GM10266 (cell line): ENCODE measurements at regions not wholly inside any gene's neighbourhood (a gene's known extent, or its start where the extent isn't known, plus 50 kb on each side); places are given as distances from the start of the nearest gene placed in this dataset.
"Not testable (repeated sequence)": the region's sequence is repeated elsewhere in the genome, so short reads cannot be mapped to it uniquely, and the experiment has no call there.

ENCODE experiments used
- DNase-seq: peaks from one replicate; pipeline ENCODE4 v3.0.0; 2012; ENCODE audit errors: extremely low spot score
- CTCF ChIP-seq: IDR thresholded peaks from 2 replicates; pipeline ENCODE4 v1.5.1; 2012; ENCODE audit warnings: mild to moderate bottlenecking, low read depth; ENCODE audit not compliant: control insufficient read depth, insufficient read depth; ENCODE audit errors: missing control alignments

GRCh38 chr1:195731385-195731784 lies 876.9 kb downstream of the KCNT2 start:
- DNase-seq = no peak
- TF ChIP-seq CTCF = no peak

GRCh38 chr1:195723796-195724194 lies 884.4 kb downstream of the KCNT2 start:
- TF ChIP-seq CTCF = no peak
- no peak for DNase-seq

GRCh38 chr1:195722852-195723795 lies 885.1 kb downstream of the KCNT2 start:
- DNase-seq = not testable (repeated sequence)

DNA sequence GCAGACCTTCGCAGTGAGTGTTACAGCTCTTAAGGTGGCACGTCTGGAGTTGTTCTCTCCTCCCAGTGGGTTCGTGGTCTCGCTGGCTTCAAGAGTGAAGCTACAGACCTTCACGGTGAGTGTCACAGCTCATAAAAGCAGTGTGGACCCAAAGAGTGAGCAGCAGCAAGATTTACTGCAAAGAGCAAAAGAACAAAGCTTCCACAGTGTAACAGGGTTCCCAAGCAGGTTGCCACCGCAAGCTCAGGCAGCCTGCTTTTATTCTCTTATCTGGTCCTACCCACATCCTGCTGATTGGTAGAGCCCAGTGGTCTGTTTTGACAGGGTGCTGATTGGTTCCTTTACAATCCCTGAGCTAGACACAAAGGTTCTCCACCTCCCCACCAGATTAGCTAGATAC lies 886.1 kb downstream of the KCNT2 start:
- DNase-seq = not testable (repeated sequence)

DNA sequence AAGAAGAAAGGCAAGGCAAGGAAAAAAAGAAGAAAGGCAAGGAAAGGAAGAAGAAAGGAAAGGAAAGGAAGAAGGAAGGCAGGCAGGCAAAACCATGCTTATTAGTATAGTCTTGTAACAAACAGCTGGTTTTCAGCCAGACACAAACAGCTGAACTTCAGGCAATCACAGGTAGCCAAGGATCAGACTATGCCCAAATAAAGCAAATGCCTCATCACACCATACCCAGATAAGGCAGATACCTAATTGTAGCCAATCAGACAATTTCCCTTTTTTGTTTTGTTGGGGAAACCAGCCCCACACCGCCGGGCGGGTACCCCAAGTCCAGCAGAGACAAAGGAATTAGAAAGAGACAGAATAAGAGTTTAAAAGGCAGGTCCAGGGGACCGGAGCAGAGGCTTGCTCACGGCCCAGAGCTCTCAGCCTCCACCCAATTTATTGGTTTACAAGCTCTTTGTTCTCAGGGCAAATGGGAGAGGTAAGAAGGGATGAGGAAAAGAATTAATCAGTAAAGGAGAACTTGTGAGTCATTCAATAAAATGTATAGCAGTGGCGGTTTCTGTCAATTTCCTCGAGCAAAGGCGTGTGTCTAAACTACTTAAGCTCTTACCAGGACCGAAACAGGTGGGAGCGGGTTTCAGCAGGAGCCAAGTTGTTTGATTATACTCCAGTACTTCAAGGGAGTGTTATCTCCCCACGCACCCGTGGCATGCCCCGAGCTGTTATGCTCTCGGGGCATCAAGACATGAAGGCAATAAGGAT lies 886.8 kb downstream of the KCNT2 start:
- no peak for DNase-seq

DNA sequence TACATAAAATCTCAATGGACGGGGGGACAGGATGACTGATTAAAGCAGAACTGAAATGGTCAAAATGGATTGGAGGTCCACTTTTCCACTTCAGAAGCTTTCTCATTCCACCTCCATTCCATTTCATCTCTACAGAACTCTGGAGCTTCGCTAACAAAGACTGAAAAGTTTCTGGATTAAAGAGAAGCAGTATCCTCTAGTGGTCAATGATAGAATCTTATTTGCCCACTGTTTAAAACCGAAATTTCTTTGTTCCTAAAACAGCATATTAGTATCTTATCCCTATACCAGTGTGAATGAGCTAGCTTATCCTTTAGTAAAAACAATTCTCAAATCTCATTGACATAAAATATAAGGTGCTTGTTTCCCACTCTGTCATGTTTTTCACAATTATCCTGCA lies 890.6 kb downstream of the KCNT2 start:
- TF ChIP-seq CTCF = no peak
- DNase-seq = no peak

More for the DNA sequence above, 886.8 kb downstream of the KCNT2 start:
- TF ChIP-seq CTCF = no peak

DNA sequence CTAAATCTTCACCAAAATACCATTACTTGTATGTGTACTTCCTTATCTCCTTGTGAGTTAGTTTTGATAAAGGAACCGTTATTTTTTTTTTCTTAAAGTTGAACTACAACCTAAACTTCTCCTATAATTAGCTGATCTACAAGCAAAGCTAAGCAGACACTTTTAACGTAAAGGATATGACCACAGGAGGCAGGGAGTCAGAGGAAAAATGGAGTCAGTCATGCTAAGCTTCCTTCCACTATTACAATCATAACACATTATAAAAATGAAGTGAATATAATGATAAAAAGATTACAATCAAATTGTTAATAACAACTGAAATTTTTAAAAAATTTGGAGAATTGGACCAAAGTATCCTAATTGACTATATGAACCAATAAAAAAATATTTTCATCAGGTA lies 892.6 kb downstream of the KCNT2 start:
- no peak for TF ChIP-seq CTCF
- DNase-seq = no peak

DNA sequence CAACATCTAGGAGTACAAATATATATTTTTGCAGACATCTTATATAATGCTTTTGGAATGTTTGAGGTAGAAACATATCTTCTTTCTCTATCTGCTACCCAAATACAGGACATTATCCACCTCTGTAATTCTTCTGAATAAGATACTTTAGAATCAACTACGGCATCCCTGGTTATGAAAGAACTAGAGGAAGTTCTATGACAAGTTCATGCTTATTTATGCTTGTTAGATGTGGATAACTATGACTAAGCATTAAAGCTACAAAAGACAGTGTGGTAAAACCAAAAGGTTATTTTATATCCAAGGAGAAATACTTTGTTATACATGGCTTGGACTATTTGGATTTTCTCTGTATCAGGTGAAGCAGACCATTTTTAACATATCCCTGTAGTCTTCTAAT lies 894.0 kb downstream of the KCNT2 start:
- DNase-seq = no peak
- no peak for TF ChIP-seq CTCF
